GM18909 (cell line): ENCODE measurements at regions not wholly inside any gene's neighbourhood (a gene's known extent, or its start where the extent isn't known, plus 50 kb on each side); places are given as distances from the start of the nearest gene placed in this dataset.
"Not testable (repeated sequence)": the region's sequence is repeated elsewhere in the genome, so short reads cannot be mapped to it uniquely, and the experiment has no call there.

Experiments used
- ATAC-seq: cut with Tn5 transposase; IDR thresholded peaks from one replicate; pipeline ENCODE4 v1.9.1; 2021; ENCODE audit warnings: mild to moderate bottlenecking; ENCODE audit not compliant: unreplicated experiment, poor library complexity

- no peak for ATAC-seq
Observed at GRCh38 chr3:177640319-177640965, 443.2 kb upstream of the TBL1XR1 start.

- no peak for ATAC-seq
Observed at GRCh38 chr3:177641206-177641605, 443.9 kb upstream of the TBL1XR1 start.

DNA sequence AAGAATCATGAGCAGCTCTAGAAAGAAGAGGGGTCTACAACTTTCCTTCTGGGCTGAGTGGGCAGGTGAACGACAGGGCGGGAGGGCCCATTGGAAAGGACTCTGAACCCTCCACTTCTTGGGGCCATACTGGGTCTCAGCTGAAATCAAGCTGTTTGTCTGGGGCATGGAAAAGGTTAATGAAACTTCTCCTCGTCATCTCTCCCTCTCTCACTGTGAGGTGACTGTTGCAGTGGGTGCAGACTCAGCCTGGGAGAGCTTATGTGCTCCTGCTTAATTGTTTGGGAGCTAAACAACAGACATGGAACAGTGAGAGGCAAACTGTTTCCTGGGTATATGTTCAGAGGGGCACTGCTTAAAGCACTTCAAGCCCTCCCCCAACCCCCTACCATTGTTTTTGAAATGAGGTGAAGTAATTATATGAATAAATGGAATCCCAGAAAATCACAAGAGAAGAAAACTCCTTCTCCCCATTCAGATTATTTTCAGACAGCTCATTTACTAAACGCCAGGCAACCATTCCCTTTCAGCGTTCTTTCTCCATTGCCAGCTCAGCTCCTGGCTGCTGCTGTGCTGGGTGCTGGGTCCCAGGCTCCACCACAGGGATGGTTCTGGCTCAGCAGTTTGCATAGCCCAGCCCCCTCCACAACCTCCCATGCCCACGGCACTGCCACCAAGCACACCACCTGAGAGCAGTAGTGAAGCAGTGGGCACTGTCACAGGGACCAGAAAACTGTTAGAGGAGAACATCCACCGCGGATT lies 444.9 kb upstream of the TBL1XR1 start:
- no peak for ATAC-seq

DNA sequence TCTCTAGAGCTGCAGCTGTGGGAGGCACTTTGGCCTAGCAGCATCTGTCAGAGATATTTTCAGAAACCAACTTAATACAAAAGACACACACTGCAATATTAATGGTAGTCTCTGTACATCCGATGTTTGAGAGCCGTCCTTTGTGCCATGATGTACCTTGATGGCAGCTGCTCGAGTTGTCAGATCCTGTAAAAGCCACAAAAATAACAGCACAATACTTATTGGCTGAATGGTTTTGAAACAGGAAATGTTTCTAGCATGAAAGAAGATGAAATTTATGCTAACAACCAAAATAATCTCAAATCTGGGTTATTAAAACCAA lies 445.5 kb upstream of the TBL1XR1 start:
- ATAC-seq, result no peak

- peak; percentile 80 for ATAC-seq
Observed at GRCh38 chr3:177646749-177647148, 449.5 kb upstream of the TBL1XR1 start.

- ATAC-seq, result no peak
Observed at GRCh38 chr3:177647341-177647740, 450.1 kb upstream of the TBL1XR1 start.

- ATAC-seq, result no peak
Observed at GRCh38 chr3:177647876-177648275, 450.6 kb upstream of the TBL1XR1 start.

DNA sequence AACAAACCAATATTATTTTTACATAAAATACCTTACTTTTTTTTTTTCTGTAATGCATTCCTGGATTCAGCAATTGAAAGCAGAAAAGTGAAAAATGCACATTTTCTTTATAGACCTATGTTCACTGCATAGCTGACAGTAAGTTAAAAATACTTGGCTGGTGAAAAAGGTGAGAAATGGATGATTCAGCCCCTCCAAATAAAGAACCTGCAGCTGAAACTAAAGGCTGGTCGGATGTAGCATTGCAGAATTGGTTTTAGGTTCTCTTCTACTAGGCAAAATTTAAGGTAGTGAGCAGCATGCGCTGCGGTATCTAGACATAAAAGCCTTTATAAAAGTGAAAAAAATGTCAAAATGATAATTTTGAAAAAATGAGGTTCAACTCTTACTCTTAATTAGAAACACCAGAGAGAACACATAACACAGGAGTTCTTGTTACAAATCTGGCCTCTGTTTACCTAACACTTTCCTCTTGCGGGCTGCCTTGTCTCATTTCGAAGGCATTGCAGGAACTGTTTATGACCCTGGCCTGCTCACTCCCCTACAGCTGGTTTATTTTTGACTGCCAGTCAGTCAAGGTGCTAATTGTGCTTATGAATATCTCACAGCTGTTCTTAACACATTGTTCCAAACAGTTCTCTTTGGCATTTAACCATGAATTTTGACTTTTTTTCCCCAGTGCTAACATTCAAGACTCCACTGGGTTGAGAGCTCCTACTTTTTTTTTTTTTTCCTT lies 455.4 kb upstream of the TBL1XR1 start:
- no peak for ATAC-seq

DNA sequence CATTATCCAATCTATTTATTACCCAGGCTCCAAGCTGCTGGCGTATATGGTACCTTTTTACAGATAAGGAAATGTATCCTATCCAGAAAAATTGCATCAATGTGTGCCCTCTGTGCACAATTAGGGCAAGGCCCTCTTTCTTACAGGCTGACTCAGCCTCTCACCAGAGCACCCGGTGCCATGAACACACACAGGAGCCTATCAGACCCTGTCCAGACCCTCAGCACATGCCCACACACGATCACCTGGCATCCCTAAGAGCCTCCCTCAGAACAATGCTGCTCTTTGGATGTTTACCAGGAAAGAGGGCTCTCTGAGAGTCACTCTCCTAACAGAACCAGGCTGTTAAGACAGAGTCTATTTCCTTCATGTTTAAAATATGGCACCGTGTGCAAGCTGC lies 460.0 kb upstream of the TBL1XR1 start:
- ATAC-seq, result no peak

- no peak for ATAC-seq
Observed at GRCh38 chr3:177658354-177658753, 461.1 kb upstream of the TBL1XR1 start.

DNA sequence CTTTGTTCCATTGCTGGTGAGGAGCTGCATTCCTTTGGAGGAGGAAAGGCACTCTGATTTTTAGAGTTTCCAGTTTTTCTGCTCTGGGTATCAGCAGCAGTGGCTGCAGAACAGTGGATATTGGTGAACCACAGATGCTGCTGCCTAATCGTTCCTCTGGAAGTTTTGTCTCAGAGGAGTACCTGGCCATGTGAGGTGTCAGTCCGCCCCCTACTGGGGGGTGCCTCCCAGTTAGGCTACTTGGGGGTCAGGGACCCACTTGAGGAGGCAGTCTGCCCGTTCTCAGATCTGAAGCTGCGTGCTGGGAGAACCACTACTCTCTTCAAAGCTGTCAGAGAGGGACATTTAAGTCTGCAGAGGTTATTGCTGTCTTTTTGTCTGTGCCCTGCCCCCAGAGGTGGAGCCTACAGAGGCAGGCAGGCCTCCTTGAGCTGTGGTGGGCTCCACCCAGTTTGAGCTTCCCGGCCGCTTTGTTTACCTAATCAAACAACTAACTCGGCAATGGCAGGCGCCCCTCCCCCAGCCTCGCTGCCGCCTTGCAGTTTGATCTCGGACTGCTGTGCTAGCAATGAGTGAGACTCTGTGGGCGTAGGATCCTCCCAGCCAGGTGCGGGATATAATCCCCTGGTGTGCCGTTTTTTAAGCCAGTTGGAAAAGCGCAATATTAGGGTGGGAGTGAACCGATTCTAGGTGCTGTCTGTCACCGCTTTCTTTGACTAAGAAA lies 467.3 kb upstream of the TBL1XR1 start:
- ATAC-seq, result not testable (repeated sequence)

GRCh38 chr3:177665122-177665808 lies 468.0 kb upstream of the TBL1XR1 start:
- no peak for ATAC-seq

DNA sequence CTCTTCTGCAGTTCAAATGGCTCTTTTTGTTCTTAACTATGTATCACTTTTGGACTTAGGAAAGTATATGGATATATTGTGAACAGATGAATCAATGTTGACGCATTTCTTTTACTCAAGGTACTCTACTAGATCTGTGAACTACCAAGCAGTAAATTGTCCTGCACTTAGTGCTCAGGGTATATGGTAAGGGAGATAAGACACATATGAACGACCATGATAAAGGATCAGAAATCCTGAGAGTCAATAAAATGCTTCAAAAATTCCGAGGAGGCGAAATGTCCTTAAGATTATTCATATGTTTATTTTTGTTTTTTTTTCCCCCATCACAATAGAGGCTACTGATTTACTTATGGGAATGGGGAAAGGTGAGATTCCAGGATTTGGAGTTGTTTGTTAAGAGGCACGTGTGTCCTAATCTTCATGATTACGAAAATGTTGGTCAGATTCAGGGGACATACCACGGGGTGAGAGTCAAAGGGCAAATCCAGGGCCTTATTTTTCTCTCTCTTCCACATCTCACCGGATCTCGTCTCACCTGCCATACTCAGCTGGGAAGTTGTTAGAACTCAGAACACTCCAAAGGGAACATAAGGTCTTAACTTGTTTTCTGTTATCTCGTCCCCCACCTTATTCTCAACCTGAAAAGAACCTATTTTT lies 475.1 kb upstream of the TBL1XR1 start:
- no peak for ATAC-seq

GRCh38 chr3:177673112-177673914 lies 476.0 kb upstream of the TBL1XR1 start:
- no peak for ATAC-seq

GRCh38 chr3:177674186-177674585 lies 476.9 kb upstream of the TBL1XR1 start:
- ATAC-seq, result no peak

- no peak for ATAC-seq
Observed at GRCh38 chr3:177676148-177676547, 478.9 kb upstream of the TBL1XR1 start.

DNA sequence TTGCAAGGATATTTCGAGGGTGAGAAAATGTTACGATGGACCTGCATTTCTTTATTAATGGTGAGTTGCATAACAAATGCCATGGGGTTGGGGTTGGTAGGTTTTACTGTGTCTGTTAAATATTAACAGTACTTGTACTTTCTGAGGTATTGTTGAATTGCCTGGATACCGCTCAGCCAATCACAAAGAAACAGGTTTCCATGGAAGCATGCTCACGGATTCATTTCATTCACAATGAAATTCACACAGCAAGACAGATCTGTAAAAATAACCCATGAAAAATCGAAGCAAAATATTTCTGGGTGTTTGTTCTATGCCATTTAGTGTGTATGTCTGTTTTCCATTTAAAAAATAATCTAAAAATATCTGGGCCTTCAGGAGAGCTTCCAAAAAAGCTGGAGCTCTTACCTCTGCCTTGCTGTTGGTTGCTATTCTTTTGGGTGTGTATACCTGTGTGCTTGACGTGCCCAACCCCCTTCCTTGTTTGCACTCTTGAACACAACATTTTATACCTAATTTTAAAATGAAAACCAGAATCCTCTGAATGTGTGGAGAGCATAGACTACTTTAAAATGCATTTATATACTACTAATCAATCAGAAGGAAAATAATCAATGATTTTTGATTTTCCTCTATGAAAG lies 479.8 kb upstream of the TBL1XR1 start:
- ATAC-seq, result no peak
